ENCODE measurements at regions not wholly inside any gene's neighbourhood (a gene's known extent, or its start where the extent isn't known, plus 50 kb on each side); places are given as distances from the start of the nearest gene placed in this dataset.

- ATAC-seq: no peak
Measured at GRCh38 chr2:2640371-2640770, 309.3 kb upstream of the MYT1L start.

GRCh38 chr2:2639251-2640139 is 308.4 kb upstream of the MYT1L start:
- Mint-ChIP-seq H3K4me1 (peaks cover 0 to 5% of the 10 kb centered on the region in 2 donors), H3K4me3 (no peak overlapping the region), H3K9me3 (peaks cover 0 to 3% of the 10 kb centered on the region in 2 donors), H3K27me3 (ENCODE audit: low read depth in 2 of 2) (peaks cover 0 to 5% of the 10 kb centered on the region in 2 donors), H3K27ac (no peak overlapping the region), H3K36me3 (no peaks in the 10 kb centered on the region)
- no peak for TF ChIP-seq CTCF (IDR thresholded peaks at IDR 0.05)
- 87% methylated on average over 31 of the region's 31 CpGs for WGBS (ENCODE audit: insufficient coverage)
- intact Hi-C loops (cut with micrococcal nuclease): no loop called here
- Histone ChIP-seq H3K27ac (ENCODE audit: low read length) (no peak overlapping the region), H3K27me3 (ENCODE audit: control insufficient read depth, insufficient read depth, low read length) (no peaks in the 10 kb centered on the region), H3K36me3 (ENCODE audit: control insufficient read depth, insufficient read depth, low read length) (no peaks in the 10 kb centered on the region), H3K4me3 (ENCODE audit: low read length) (no peak overlapping the region), H3K9me3 (ENCODE audit: control insufficient read depth, insufficient read depth, low read length) (no peaks in the 10 kb centered on the region), H3K4me1 (ENCODE audit: control insufficient read depth, insufficient read depth, low read length) (no peaks in the 10 kb centered on the region)
- DNase-seq (no peak), ATAC-seq (no peak)

More at GRCh38 chr2:2640371-2640770, 309.3 kb upstream of the MYT1L start:
- H3K4me1 Mint-ChIP-seq: peaks cover 0 to 5% of the 10 kb centered on the region in 2 donors
- no peak overlapping the region for H3K27ac Mint-ChIP-seq
- DNase-seq: no peak
- Histone ChIP-seq H3K36me3 (ENCODE audit: control insufficient read depth, insufficient read depth, low read length) (no peaks in the 10 kb centered on the region), H3K27ac (ENCODE audit: low read length) (no peak overlapping the region), H3K4me3 (ENCODE audit: low read length) (no peak overlapping the region), H3K9me3 (ENCODE audit: control insufficient read depth, insufficient read depth, low read length) (no peaks in the 10 kb centered on the region), H3K4me1 (ENCODE audit: control insufficient read depth, insufficient read depth, low read length) (no peaks in the 10 kb centered on the region), H3K27me3 (ENCODE audit: control insufficient read depth, insufficient read depth, low read length) (no peaks in the 10 kb centered on the region)
- H3K27me3 Mint-ChIP-seq (ENCODE audit: low read depth in 2 of 2): peaks cover 0 to 5% of the 10 kb centered on the region in 2 donors
- no peaks in the 10 kb centered on the region for H3K36me3 Mint-ChIP-seq
- 90% methylated on average over 7 of the region's 7 CpGs for WGBS (ENCODE audit: insufficient coverage)
- H3K4me3 Mint-ChIP-seq: no peak overlapping the region
- peaks cover 0 to 3% of the 10 kb centered on the region in 2 donors for H3K9me3 Mint-ChIP-seq
- no peak for TF ChIP-seq CTCF (IDR thresholded peaks at IDR 0.05)
- intact Hi-C loops (cut with micrococcal nuclease): no loop called here

- Mint-ChIP-seq H3K27me3 (ENCODE audit: low read depth in 2 of 2) (peaks cover 0 to 8% of the 10 kb centered on the region in 2 donors), H3K36me3 (no peaks in the 10 kb centered on the region), H3K9me3 (no peaks in the 10 kb centered on the region), H3K4me1 (no peaks in the 10 kb centered on the region), H3K27ac (no peak overlapping the region), H3K4me3 (no peak overlapping the region)
- TF ChIP-seq CTCF (IDR thresholded peaks at IDR 0.05): no peak
- DNase-seq: no peak
- Histone ChIP-seq H3K27ac (ENCODE audit: low read length) (no peak overlapping the region), H3K27me3 (ENCODE audit: control insufficient read depth, insufficient read depth, low read length) (no peaks in the 10 kb centered on the region), H3K4me1 (ENCODE audit: control insufficient read depth, insufficient read depth, low read length) (no peaks in the 10 kb centered on the region), H3K4me3 (ENCODE audit: low read length) (no peak overlapping the region), H3K36me3 (ENCODE audit: control insufficient read depth, insufficient read depth, low read length) (no peaks in the 10 kb centered on the region), H3K9me3 (ENCODE audit: control insufficient read depth, insufficient read depth, low read length) (no peaks in the 10 kb centered on the region)
- WGBS (ENCODE audit: insufficient coverage): 91% methylated on average over 11 of the region's 11 CpGs
- no peak for ATAC-seq
- intact Hi-C loops (cut with micrococcal nuclease): no loop called here
Measured at GRCh38 chr2:2638547-2639220, 307.6 kb upstream of the MYT1L start.
